ENCODE measurements at regions not wholly inside any gene's neighbourhood (a gene's known extent, or its start where the extent isn't known, plus 50 kb on each side); places are given as distances from the start of the nearest gene placed in this dataset.

DNA sequence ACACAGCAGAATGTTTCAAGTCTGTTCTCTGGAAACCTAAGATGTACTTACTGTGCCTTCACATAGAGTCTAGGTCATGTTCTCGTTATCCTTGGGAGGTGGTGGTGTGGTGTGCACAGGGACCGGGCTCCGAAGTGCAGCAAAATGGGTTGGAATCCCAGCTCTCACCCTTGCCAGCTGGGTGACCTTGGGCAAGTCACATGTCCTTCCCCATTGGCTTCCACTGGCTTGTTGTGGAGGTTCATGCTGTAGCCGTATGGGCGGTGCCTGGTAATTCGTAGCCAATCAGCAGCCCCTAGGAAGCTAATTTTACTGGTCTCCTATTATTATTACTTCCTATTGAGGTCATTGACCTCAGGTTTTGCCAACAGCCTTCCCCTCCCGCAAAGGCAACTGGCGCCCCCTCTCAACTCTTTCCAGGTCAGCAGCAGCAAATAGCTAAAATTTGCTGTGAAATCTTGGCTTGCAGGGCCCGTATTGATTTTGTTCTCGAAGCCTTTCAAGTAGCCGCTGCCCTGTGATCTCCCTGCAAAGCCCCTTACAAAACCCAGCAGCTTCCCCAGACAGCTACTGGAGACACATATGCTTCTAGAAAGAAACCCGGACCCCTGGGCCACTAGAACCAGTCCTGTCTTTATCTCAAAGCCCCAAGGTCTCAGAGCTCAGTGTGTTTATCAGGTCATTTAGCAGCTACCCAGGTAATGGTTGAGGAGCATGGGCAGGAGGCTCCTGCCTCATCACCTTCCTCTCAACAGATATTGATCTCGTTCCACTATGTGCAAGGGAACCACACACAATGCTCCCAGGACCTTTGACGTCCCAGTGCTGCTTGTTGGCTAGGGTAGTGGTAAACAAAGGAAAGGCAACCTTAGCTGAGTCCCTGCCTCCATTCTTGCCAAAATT lies 66.5 kb upstream of the SLC1A4 start (continued):
- no peak for TF ChIP-seq SRSF9 (IDR thresholded peaks at IDR 0.05; ENCODE audit: borderline replicate concordance, insufficient read depth, low read depth, low read length, poor library complexity, severe bottlenecking)
- TF ChIP-seq SALL1 (CRISPR knock-in tag; IDR thresholded peaks at IDR 0.05) = peak; percentile 74
- peak; percentile 46; the same call in 1 of the 2 replicates for TF ChIP-seq SOX5 (CRISPR knock-in tag; IDR thresholded peaks at IDR 0.05; ENCODE audit: borderline replicate concordance)
- TF ChIP-seq RARA (CRISPR knock-in tag; IDR thresholded peaks at IDR 0.05) = peak; percentile 47
- TF ChIP-seq ZNF616 (CRISPR knock-in tag; IDR thresholded peaks at IDR 0.05; ENCODE audit: low read depth) = no peak
- 0 out of 2 replicates have a peak, but pooled peaks have one; percentile 30 for TF ChIP-seq ZNF546 (CRISPR knock-in tag; conservative IDR thresholded peaks at IDR 0.05)
- peak; percentile 57; the same call in 1 of the 2 replicates for TF ChIP-seq ZSCAN30 (CRISPR knock-in tag; IDR thresholded peaks at IDR 0.05)
- TF ChIP-seq, protein P1, sequence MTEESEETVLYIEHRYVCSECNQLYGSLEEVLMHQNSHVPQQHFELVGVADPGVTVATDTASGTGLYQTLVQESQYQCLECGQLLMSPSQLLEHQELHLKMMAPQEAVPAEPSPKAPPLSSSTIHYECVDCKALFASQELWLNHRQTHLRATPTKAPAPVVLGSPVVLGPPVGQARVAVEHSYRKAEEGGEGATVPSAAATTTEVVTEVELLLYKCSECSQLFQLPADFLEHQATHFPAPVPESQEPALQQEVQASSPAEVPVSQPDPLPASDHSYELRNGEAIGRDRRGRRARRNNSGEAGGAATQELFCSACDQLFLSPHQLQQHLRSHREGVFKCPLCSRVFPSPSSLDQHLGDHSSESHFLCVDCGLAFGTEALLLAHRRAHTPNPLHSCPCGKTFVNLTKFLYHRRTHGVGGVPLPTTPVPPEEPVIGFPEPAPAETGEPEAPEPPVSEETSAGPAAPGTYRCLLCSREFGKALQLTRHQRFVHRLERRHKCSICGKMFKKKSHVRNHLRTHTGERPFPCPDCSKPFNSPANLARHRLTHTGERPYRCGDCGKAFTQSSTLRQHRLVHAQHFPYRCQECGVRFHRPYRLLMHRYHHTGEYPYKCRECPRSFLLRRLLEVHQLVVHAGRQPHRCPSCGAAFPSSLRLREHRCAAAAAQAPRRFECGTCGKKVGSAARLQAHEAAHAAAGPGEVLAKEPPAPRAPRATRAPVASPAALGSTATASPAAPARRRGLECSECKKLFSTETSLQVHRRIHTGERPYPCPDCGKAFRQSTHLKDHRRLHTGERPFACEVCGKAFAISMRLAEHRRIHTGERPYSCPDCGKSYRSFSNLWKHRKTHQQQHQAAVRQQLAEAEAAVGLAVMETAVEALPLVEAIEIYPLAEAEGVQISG (CRISPR knock-in tag; IDR thresholded peaks at IDR 0.05) = peak; percentile 49; the same call in 1 of the 2 replicates
- TF ChIP-seq, protein P2, sequence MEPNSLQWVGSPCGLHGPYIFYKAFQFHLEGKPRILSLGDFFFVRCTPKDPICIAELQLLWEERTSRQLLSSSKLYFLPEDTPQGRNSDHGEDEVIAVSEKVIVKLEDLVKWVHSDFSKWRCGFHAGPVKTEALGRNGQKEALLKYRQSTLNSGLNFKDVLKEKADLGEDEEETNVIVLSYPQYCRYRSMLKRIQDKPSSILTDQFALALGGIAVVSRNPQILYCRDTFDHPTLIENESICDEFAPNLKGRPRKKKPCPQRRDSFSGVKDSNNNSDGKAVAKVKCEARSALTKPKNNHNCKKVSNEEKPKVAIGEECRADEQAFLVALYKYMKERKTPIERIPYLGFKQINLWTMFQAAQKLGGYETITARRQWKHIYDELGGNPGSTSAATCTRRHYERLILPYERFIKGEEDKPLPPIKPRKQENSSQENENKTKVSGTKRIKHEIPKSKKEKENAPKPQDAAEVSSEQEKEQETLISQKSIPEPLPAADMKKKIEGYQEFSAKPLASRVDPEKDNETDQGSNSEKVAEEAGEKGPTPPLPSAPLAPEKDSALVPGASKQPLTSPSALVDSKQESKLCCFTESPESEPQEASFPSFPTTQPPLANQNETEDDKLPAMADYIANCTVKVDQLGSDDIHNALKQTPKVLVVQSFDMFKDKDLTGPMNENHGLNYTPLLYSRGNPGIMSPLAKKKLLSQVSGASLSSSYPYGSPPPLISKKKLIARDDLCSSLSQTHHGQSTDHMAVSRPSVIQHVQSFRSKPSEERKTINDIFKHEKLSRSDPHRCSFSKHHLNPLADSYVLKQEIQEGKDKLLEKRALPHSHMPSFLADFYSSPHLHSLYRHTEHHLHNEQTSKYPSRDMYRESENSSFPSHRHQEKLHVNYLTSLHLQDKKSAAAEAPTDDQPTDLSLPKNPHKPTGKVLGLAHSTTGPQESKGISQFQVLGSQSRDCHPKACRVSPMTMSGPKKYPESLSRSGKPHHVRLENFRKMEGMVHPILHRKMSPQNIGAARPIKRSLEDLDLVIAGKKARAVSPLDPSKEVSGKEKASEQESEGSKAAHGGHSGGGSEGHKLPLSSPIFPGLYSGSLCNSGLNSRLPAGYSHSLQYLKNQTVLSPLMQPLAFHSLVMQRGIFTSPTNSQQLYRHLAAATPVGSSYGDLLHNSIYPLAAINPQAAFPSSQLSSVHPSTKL (CRISPR knock-in tag; IDR thresholded peaks at IDR 0.05) = peak; percentile 84
- peak; percentile 68; the same call in 1 of the 2 replicates for TF ChIP-seq FOXJ3 (CRISPR knock-in tag; IDR thresholded peaks at IDR 0.05; ENCODE audit: borderline replicate concordance)
- 0 out of 2 replicates have a peak, but pooled peaks have one; percentile 48 for TF ChIP-seq ZNF430 (CRISPR knock-in tag; IDR thresholded peaks at IDR 0.05)
- TF ChIP-seq, protein P3, sequence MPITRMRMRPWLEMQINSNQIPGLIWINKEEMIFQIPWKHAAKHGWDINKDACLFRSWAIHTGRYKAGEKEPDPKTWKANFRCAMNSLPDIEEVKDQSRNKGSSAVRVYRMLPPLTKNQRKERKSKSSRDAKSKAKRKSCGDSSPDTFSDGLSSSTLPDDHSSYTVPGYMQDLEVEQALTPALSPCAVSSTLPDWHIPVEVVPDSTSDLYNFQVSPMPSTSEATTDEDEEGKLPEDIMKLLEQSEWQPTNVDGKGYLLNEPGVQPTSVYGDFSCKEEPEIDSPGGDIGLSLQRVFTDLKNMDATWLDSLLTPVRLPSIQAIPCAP (CRISPR knock-in tag; IDR thresholded peaks at IDR 0.05; ENCODE audit: low read depth) = no peak
- TF ChIP-seq AKAP8 (CRISPR knock-in tag; IDR thresholded peaks at IDR 0.05) = no peak
- TF ChIP-seq EHMT2 (IDR thresholded peaks at IDR 0.05; ENCODE audit: borderline replicate concordance, low read depth, low read length) = peak; percentile 89; the same call in 1 of the 2 replicates
- no peak for TF ChIP-seq ZNF207 (IDR thresholded peaks at IDR 0.05; ENCODE audit: borderline replicate concordance)
- no peak for TF ChIP-seq HNRNPH1 (optimal IDR thresholded peaks at IDR 0.05; ENCODE audit: low read depth, low read length)
- TF ChIP-seq RXRA (CRISPR knock-in tag; IDR thresholded peaks at IDR 0.05) = peak; percentile 98
- peak in 1 of 2 experiments; percentile 73; a peak in 2 of 4 replicates for TF ChIP-seq EP300 (IDR thresholded peaks at IDR 0.05; ENCODE audit: low read depth in 2 of 2, low read length in 2 of 2)
- TF ChIP-seq EP300 (CRISPR knock-in tag; IDR thresholded peaks at IDR 0.05; ENCODE audit: borderline replicate concordance) = peak; percentile 41; the same call in 1 of the 2 replicates
- TF ChIP-seq ZNF205 (CRISPR knock-in tag; IDR thresholded peaks at IDR 0.05) = peak; percentile 68; the same call in 1 of the 2 replicates

Measured in HepG2 (cell line).